GM21447 (cell line): ENCODE measurements at regions not wholly inside any gene's neighbourhood (a gene's known extent, or its start where the extent isn't known, plus 50 kb on each side); places are given as distances from the start of the nearest gene placed in this dataset.
"Not testable (repeated sequence)": the region's sequence is repeated elsewhere in the genome, so short reads cannot be mapped to it uniquely, and the experiment has no call there.

Experiments used
- ATAC-seq: cut with Tn5 transposase; IDR thresholded peaks from one replicate; pipeline ENCODE4 v1.9.1; 2021; ENCODE audit not compliant: unreplicated experiment

- ATAC-seq, result no peak
These were observed 480.6 kb upstream of the CYLC2 start for GRCh38 chr9:102514541-102514940.

DNA sequence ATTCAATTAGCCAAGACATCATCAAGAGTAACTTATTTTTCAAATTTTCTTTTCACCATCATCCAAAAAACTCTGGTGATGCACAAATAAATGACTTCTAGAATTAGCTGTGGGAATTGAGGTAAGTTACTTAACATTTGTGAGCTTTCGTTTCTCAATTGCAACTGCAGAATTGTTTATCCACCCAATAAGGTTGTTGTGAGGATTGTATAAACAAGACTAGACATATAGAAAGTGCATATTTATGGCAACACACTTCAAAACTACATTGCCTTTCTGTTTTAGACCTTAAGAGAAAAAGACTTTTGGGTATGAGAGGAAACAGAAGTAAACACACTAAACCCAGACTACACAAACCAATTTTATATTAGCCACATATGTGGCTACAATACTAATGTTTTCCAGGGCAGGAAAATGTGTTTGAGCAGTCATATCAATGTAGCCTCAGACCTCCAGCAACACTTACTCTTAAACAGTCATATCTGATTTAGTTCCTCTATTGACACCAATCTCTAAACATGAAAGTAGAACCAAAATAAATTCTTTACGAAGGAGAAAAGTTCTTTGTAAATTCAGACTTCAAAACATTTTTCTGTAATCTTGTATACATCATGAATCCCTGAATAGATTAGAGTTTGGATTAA, 488.0 kb upstream of the CYLC2 start:
- ATAC-seq, result no peak

DNA sequence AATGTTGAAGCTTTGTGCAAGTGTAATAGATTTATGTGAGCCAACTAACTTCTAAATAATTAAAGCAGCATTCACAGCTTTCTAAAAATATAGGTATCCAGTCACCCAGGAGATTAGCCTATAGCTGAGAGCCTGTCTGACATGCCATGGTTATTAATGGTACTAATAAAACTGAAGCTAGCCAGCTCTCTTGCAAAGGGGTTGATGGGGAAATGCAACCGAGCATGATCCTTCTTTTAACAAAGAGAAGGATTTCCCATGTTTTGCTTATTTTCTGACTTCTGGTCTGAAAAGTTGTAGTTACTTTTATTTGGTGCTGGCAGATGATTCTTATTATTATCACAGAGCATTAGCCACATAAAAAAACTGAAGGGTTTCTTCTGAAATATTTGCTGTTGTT, 488.7 kb upstream of the CYLC2 start:
- ATAC-seq, result no peak

DNA sequence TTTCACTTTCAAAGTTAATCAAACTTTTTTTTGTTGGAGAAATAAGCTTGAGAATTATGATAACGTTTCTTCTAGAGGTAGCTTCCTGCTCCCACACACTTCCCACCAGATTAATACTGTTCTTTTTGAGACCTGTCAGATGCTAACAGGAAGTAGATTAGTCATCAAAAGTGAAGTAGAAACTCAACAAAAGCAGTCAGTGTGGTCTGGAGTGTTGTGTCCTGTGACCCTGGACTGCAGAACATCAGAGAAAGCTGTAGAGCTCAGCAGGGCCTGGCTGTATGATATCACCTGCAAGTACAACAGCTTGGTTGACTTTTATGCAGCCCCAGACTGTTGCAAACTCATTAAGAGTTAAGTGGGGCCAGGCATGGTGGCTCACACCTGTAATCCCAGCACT, 495.7 kb upstream of the CYLC2 start:
- ATAC-seq, result no peak

- no peak for ATAC-seq
These were observed 497.4 kb upstream of the CYLC2 start for GRCh38 chr9:102497709-102498108.

DNA sequence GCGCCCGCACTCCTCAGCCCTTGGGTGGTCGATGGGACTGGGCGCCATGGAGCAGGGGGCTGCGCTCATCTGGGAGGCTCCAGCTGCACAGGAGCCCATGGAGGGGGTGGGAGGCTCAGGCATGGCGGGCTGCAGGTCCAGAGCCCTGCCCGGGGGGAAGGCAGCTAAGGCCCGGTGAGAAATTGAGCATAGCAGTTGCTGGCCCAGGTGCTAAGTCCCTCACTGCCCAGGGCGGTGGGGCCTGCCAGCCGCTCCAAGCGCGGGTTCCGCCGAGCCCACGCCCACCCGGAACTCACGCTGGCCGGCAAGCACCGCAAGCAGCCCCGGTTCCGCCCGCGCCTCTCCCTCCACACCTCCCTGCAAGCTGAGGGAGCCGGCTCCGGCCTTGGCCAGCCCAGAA, 508.2 kb upstream of the CYLC2 start:
- ATAC-seq, result not testable (repeated sequence)

DNA sequence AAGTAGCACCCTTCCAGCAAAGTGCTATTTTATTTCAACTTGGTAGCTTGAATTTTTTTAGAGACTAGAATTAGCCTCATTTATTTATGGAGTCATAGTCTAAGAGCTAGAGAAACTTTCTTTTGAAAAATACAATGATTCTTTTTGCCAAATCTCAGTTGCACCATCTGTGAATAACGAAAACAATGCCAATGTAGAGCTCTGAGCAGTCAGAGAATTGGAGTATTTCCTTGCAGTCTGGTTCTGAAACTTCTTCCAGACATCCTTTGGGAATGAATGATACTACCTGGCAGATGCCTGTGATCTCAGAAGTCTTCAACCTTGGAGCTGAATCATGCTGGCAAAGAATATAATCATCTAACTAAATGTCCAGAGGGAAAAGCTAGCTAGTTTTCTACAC, 511.5 kb upstream of the CYLC2 start:
- ATAC-seq, result no peak

DNA sequence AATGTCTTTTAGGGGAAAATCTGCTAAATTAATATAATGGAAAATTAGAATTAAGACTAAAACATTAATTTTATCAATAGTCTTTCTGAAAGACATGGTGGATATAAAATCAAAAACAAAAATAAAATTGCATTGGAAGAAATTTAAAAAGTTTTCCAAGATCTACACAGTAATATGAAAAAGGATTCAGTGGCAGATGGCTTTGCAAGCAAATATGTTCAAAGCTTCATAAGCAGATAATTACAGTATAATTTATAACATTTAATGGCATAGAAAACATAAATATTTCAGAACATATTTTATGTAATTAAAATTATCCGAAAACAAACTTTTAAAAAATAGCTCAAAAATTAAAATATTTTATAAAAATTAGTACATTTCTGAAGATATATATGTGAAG, 512.4 kb upstream of the CYLC2 start:
- ATAC-seq, result no peak

DNA sequence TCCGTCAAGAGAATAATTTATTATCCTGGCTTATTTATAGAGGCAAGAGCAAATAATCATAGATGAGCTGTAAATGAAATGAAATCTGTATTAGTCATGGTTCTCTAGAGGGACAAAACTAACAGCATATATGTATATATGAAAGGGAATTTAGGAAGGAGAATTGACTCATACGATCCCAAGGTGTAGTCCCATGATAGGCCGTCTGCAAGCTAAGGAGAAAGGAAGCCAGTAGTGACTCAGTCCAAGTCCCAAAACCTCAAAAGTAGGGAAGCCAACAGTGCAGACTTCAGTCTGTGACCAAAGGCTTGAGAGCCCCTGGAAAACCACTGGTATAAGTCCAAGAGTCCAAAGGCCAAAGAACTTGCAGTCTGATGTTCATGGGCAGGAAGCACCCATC, 515.9 kb upstream of the CYLC2 start:
- ATAC-seq, result no peak

DNA sequence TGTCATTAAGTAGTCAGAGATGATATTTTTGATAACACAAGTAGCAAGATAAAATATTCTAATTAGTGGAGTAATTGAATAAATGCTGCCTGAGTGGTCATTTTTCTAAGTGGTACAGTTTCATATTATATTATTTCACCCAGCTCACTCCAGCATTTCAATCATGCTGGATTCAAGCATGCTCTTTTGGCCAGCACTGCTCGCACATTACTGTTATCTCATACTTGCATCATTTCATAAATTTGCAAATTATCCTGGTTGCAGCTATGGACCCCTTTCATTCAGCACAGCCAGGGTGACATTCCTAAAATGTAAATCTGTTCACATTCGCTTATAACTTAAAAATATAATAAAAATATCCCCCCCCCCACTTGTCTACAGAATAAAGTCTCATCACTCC, 520.8 kb upstream of the CYLC2 start:
- ATAC-seq, result no peak

DNA sequence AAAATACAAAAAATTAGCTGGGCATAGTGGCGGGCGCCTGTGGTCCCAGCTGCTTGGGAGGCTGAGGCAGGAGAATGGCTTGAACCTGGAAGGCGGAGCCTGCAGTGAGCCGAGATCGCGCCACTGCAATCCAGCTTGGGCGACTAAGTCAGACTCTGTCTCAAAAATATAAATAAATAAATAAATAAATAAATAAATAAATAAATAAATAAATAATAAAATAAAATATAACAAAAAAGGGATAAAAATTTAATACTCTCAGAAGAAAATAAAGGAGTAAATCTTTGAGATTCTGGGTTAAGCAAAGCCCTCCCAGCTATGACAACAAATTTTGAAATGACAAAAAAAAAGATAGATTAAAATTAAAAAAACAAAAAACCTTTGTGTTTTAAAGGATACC, 525.7 kb upstream of the CYLC2 start:
- ATAC-seq, result not testable (repeated sequence)

DNA sequence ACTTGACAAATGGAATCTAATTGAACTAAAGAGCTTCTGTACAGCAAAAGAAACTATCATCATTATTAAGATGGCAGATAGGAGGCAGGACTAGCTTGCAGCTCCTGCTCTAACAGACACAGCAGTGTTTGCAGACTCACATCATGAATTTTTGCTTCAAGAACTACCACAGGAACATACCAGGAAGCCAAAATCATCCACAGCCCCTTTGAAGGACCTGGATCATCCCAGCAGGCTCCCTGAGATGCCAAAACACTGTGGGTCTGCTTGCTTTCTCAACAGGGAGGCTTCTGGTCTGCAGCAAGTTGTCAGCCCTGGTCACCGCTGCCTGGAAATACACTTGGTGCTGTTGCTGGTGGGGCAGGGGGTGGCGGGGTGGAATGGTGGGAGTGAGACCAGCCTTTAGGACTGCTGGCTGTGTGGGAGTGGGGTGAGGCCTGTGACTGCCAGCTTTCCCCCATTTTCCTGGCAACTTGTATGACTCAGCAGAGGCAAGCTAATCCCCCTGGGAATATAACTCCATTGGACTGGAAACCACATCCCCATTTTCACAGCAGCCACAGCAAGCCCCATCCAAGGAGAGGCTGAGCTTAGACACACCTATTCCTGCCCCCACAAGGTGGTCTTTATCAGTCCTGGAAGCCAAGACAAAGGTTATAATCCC, 533.8 kb upstream of the CYLC2 start:
- no peak for ATAC-seq

DNA sequence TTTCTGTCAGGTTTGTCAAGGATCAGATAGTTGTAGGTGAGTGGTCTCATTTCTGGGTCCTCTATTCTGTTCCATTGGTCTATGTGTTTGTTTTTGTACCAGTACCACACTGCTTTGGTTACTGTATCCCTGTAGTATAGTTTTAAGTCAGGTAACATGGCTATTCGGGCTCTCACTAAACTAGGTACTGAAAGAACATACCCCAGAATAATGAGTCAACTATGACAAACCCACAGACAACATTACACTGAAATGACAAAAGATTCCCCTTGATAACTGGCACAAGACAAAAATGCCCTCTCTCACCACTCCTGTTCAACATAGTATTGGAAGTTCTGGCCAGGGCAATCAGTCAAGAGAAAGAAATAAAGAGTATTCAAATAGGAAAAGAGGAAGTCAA, 535.3 kb upstream of the CYLC2 start:
- no peak for ATAC-seq

GRCh38 chr9:102456562-102456961, 538.6 kb upstream of the CYLC2 start:
- no peak for ATAC-seq

DNA sequence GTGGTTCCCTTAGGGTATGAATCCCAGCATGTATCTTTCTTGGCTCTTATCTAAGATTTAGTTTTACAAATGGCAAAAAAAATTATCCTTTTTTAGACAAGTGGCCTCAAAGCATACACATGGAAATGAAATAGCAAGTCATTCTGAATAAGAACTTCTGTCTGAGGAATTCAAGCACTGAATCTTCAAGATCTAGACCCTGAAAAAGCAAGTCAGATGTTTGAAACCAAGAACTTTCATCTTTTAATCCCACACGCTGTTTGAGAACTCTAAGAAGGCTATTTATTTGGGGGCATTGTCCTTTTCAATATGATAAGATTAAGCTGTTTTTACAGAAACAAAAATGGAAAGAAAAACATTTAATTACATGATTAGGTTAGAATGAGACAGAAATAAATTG, 549.2 kb upstream of the CYLC2 start:
- ATAC-seq, result no peak

- ATAC-seq, result no peak
These were observed 549.9 kb upstream of the CYLC2 start for GRCh38 chr9:102445181-102445747.

DNA sequence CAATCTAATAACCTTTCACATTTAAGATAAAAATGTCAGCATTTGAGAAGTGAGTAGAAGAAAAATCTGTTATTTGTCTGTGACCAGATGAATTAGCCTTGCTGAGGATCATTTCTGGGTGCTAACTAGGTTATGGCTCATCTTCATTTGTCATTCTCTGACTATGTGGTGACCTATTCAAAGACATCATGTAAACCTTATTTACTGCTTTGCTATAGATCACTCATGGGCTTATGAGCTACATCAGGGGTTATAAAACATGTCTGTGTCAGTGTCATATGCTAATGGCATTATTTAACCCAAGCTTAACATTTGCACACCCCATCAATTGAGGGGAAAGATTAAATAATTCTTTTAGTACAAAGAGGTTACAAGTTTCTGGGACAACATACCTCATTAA, 555.5 kb upstream of the CYLC2 start:
- no peak for ATAC-seq

DNA sequence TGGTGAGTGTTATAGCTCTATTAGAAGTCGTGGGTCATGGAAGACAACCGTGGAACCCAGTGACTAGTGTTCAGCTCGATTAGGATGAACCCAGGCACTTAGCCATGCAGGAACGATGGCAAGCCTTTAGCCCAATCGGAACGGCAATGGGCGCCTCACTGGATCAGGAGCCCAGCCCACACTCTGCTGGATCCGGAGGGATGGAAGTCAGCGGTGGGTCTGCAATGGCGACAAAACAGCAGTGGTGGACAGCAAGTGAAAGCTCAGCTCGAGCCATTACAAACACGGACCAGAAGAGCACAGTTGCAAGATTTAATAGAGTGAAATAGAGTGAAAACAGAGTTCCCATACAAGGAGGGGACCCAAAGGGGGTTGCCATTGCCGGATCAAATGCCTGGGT, 558.5 kb upstream of the CYLC2 start:
- not testable (repeated sequence) for ATAC-seq

GRCh38 chr9:102435427-102435826, 559.7 kb upstream of the CYLC2 start:
- no peak for ATAC-seq

GRCh38 chr9:102434545-102434944, 560.6 kb upstream of the CYLC2 start:
- no peak for ATAC-seq

DNA sequence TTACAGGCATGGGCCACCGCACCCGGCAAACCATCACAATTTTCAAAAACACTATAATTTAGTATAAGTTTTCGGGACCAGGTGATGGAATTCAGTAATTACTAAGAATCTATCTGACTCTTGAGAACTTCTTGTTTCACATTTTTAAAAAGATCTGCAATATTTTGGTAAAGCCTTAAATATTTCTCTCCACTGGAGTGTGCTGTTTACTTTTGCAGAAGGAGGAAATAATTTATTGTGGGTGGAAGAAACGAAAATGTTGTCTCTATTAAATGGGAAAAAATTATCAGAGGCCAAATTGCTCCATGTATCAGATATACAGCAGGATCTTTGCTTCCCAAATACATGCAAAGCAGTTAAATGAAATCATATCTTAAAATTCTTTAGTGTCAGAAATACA, 566.8 kb upstream of the CYLC2 start:
- no peak for ATAC-seq

- ATAC-seq, result not testable (repeated sequence)
These were observed 578.9 kb upstream of the CYLC2 start for GRCh38 chr9:102416251-102416650.
